Upper lobe of right lung (tissue), 1 donor: ENCODE measurements at regions not wholly inside any gene's neighbourhood (a gene's known extent, or its start where the extent isn't known, plus 50 kb on each side); places are given as distances from the start of the nearest gene placed in this dataset.

Experiments used
- ATAC-seq: fragments of 200-7000 bp; cut with Tn5 transposase; one replicate; pipeline ENCODE4 v1.9.1; 2020; ENCODE audit warnings: mild to moderate bottlenecking, moderate library complexity
- DNase-seq: peaks from one replicate; pipeline ENCODE4 v3.0.0-alpha.2; 2020
- H3K27ac ChIP-seq: fragments of 200-600 bp; one replicate; pipeline ENCODE4 v1.8.0; 2022
- H3K27me3 ChIP-seq: fragments of 200-600 bp; one replicate; pipeline ENCODE4 v1.8.0; 2022; ENCODE audit warnings: mild to moderate bottlenecking
- H3K36me3 ChIP-seq: fragments of 200-600 bp; one replicate; pipeline ENCODE4 v1.8.0; 2022
- H3K4me1 ChIP-seq: fragments of 200-600 bp; one replicate; pipeline ENCODE4 v1.8.0; 2022
- H3K4me3 ChIP-seq: fragments of 200-600 bp; one replicate; pipeline ENCODE4 v1.8.0; 2022; ENCODE audit warnings: mild to moderate bottlenecking
- H3K9me3 ChIP-seq: fragments of 200-600 bp; one replicate; pipeline ENCODE4 v1.8.0; 2022
- CTCF ChIP-seq: fragments of 200-600 bp; IDR thresholded peaks from one replicate; pipeline ENCODE4 v1.8.0; 2022; ENCODE audit warnings: antibody characterized with exemption
- intact Hi-C: fragments of 100-400 bp; cut with DNase I; formaldehyde crosslinking; loops from one replicate; pipeline ENCODE4 v1.11.0; 2022
- donor health status: DM: no; HTN: yes; CAD: no; lungs with severe emphysema.

- Histone ChIP-seq H3K27me3 (peaks cover 37% of the 10 kb centered on the region), H3K9me3 (no peaks in the 10 kb centered on the region), H3K4me3 (no peak overlapping the region), H3K36me3 (no peaks in the 10 kb centered on the region), H3K27ac (no peak overlapping the region), H3K4me1 (no peaks in the 10 kb centered on the region)
- ATAC-seq, result peak; percentile 33
- peak; percentile 57 for DNase-seq
- intact Hi-C loops, result no loop called here
- TF ChIP-seq CTCF, result no peak
Observed at GRCh38 chr22:49372530-49373288, 455.0 kb downstream of the BRD1 start.

- peaks cover 31% of the 10 kb centered on the region for H3K27me3 ChIP-seq
- ATAC-seq (no peak), DNase-seq (peak; percentile 48)
- TF ChIP-seq CTCF, result no peak
- no peaks in the 10 kb centered on the region for H3K9me3 ChIP-seq
- no peaks in the 10 kb centered on the region for H3K4me1 ChIP-seq
- H3K27ac ChIP-seq, result no peak overlapping the region
- no peak overlapping the region for H3K4me3 ChIP-seq
- intact Hi-C loops, result no loop called here
- no peaks in the 10 kb centered on the region for H3K36me3 ChIP-seq
Observed at GRCh38 chr22:49372111-49372529, 455.6 kb downstream of the BRD1 start.

- intact Hi-C loops, result no loop called here
- DNase-seq (peak; percentile 46), ATAC-seq (no peak)
- H3K4me3 ChIP-seq, result no peak overlapping the region
- H3K27ac ChIP-seq, result no peak overlapping the region
- no peak for TF ChIP-seq CTCF
- H3K9me3 ChIP-seq, result no peaks in the 10 kb centered on the region
- no peaks in the 10 kb centered on the region for H3K36me3 ChIP-seq
- no peaks in the 10 kb centered on the region for H3K4me1 ChIP-seq
- H3K27me3 ChIP-seq, result peaks cover 27% of the 10 kb centered on the region
Observed at GRCh38 chr22:49371325-49372110, 456.2 kb downstream of the BRD1 start.

- Histone ChIP-seq H3K4me1 (no peaks in the 10 kb centered on the region), H3K27me3 (peaks cover 26% of the 10 kb centered on the region), H3K4me3 (no peak overlapping the region), H3K27ac (no peak overlapping the region), H3K36me3 (no peaks in the 10 kb centered on the region), H3K9me3 (no peaks in the 10 kb centered on the region)
- intact Hi-C loops, result no loop called here
- no peak for TF ChIP-seq CTCF
- no peak for ATAC-seq
- peak; percentile 30 for DNase-seq
Observed at GRCh38 chr22:49370627-49371301, 456.9 kb downstream of the BRD1 start.

GRCh38 chr22:49369726-49370626, 457.7 kb downstream of the BRD1 start:
- Histone ChIP-seq H3K27ac (no peak overlapping the region), H3K4me1 (no peaks in the 10 kb centered on the region), H3K4me3 (no peak overlapping the region), H3K9me3 (no peaks in the 10 kb centered on the region), H3K27me3 (peaks cover 30% of the 10 kb centered on the region), H3K36me3 (no peaks in the 10 kb centered on the region)
- DNase-seq (peak; percentile 54), ATAC-seq (no peak)
- TF ChIP-seq CTCF, result no peak
- intact Hi-C loops, result no loop called here
